ENCODE measurements at regions not wholly inside any gene's neighbourhood (a gene's known extent, or its start where the extent isn't known, plus 50 kb on each side); places are given as distances from the start of the nearest gene placed in this dataset.

DNA sequence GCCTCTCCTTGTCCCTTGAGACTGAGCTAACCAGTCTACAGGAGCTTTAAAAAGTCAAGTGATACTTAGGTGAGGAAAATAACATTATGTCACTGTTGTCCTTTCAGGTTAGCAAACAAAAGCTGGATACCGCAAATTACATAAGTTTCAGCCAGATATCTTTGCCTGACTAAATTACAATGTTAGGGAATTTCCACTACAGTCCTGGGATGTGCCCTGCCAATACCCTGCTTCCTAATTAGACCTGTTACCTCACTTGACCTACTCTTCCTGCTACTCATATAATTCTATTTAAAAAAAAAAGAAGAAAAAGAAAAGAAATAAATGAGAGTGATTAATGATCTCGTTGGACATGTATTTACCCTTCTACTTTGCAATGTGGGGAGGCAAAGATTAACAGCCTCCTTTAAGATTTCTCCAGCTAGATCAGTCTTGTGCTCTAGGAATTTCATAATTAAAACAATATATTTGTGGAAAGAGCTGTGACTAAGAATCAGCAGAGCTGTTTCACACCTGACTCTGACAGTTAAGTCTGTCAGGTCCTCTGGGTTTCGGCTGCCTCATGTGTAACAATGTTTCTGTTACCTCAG is 318.9 kb downstream of the HDGFL1 start:
- no peak for DNase-seq

GRCh38 chr6:22891934-22892333 is 322.6 kb downstream of the HDGFL1 start:
- no peak for DNase-seq

DNA sequence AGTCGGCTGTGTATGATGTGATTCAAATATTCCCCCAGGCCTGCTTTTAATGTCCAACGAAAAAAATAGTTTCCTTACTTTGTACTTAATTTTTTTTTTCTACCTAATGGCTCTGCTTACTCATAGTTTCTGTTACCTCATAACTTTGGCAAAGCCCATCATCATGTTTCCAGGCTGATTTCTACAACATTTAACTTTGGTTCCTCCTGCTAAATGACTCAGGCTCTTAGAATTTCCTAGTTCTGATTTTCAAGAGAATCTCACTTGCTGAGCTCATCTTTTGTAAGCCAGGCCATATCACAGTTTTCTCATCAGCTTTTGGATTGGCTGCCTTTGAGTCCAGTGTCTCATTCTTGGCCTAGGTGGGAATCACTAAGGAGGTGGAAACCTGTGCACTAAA is 323.1 kb downstream of the HDGFL1 start:
- DNase-seq, result no peak

DNA sequence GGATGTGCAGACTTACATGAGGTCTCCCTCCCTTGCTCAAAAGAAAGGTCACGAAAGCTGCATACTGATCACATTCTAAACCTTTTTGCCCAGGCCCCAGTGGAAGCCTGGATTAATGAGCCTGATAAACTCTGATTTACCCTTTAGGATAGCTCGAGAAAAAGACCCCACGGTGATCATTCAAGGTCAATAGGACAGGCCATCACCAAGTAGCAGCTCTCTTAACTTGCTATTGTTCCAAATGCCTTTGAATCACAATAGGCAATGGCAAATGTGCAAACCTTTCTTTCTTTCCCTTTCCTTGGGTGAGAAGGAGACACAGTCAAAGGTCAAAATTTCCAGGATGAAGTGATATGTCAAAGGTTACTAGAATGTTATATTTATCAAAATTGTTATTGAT is 327.3 kb downstream of the HDGFL1 start:
- DNase-seq, result no peak

DNA sequence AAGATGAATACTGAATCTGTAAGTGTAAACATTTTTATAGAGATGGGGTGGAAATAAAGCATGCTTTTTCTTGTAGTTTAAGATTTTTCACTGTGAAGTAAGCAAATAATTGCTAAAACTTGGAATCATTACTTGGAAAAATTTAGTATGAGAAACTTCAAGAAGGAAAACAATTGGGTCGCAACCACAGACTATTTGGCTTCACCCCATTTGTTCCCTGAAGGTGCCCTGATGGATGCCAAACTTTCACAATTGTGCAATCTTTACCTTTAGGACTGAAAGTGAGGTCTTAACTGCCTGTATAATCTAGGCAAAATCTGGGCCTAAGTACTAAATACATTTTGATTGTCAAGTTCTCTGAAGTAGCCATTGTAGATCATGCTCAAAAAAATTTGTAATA is 330.1 kb downstream of the HDGFL1 start:
- no peak for DNase-seq

- no peak for DNase-seq
These were observed 334.5 kb downstream of the HDGFL1 start for GRCh38 chr6:22903826-22904225.

- peak; percentile 35 for DNase-seq
These were observed 335.1 kb downstream of the HDGFL1 start for GRCh38 chr6:22904431-22904830.

GRCh38 chr6:22906091-22906549 is 336.8 kb downstream of the HDGFL1 start:
- DNase-seq, result no peak

- no peak for DNase-seq
These were observed 337.7 kb downstream of the HDGFL1 start for GRCh38 chr6:22907085-22907484.

DNA sequence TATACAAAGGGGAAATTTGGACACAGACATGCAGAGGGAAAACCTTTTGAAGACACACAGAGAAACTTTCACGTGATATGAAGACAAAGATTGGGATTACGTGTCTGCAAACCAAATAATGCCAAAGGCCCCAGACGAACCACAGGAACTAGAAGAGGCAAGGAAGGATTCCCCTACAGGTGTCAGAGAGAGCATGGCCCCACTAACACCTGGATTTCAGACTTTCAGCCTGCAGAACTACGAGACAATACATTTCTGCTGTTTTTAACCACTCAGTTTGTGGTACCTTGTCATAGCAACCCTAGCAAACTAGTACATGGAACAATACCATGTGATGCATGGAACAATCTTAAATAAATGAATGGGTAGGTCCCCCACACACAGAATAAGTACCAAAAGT is 341.0 kb downstream of the HDGFL1 start:
- DNase-seq, result no peak

- no peak for DNase-seq
These were observed 344.2 kb downstream of the HDGFL1 start for GRCh38 chr6:22913612-22914011.

DNA sequence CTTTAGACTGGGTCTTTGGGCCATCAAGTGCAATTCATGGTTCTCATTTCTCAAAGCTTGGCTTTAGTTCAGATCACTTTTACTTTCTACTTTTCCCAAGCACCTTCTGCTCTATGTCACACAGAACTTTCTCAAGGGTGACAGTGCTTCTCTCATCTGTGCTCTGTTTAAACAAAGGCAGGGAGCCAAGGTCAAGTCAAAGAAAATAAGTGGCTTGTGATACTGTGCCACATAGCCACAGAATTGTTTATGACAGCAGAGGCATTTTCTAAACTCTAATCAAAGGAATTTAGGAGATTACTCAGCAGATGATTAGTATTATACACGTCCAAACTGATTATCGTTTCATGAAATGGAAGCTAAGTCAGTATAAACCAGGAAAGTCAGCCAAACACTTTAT is 348.0 kb downstream of the HDGFL1 start:
- no peak for DNase-seq

GRCh38 chr6:22921828-22922227 is 352.5 kb downstream of the HDGFL1 start:
- no peak for DNase-seq

- DNase-seq, result no peak
These were observed 356.0 kb downstream of the HDGFL1 start for GRCh38 chr6:22925304-22925835.

DNA sequence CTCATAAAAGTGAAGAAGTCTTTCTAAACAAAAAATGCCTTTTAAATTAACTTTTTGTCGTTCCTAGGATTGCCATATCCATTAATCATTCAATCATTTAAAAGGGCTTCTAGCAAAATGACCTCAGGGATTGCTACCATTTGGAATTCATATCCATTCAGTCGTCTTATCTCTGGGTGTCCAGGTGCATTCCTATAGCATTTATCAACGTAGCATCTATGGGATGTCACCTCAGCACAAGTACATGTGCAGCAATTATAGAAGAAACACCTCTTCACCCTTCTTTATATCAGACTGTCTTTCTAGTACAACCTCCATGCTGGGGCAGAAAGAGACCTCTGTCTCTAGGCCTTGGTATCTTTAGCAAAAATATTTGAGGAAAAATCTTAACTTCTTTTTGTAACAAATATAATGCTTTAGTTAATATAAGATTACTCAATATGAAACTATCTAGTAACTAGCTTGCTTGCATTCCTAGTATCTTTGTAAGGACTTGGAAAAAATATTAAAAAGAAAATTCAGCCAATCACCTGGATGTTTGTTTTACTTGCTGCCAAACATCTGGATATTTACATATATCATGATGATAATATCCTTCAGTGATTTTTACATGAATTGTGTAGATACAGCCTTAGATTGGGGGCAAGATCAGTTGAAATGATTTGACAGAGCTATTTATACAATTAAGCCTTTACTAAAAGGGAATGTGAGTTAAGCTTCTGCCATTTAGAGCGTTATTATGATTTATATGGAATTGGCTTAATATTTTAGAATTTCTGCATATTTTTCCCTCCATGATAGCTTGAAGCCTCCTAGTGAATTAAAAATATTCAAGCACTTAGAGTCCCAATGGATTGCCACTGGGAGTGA is 356.8 kb downstream of the HDGFL1 start:
- no peak for DNase-seq

DNA sequence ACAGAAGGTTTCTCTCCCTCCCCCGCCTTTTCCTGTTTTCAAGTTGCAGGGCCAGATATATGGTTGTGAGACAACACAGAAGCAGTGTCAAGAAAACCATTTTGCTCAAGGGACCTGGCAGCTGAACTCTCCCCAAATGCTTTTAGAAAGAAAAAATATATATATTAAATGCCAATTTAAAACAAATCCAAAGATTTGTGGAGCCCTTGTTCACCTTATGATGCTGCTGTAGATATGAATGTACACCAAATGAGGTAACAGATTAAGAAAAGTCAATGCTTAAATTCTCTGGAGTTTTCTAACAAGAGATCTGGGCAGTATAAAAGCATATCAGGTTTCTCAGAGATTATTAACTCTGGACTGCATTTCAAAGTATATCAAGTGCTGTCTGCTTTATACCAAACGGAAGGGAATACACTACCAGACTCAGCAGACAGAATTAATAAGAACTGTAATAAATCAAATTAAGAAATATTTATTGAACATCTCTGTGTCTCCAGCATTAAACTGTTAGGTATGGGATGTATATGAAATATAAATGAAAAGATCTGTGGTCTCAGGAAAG is 357.5 kb downstream of the HDGFL1 start:
- DNase-seq, result no peak

GRCh38 chr6:22928775-22929174 is 359.4 kb downstream of the HDGFL1 start:
- DNase-seq, result no peak

DNA sequence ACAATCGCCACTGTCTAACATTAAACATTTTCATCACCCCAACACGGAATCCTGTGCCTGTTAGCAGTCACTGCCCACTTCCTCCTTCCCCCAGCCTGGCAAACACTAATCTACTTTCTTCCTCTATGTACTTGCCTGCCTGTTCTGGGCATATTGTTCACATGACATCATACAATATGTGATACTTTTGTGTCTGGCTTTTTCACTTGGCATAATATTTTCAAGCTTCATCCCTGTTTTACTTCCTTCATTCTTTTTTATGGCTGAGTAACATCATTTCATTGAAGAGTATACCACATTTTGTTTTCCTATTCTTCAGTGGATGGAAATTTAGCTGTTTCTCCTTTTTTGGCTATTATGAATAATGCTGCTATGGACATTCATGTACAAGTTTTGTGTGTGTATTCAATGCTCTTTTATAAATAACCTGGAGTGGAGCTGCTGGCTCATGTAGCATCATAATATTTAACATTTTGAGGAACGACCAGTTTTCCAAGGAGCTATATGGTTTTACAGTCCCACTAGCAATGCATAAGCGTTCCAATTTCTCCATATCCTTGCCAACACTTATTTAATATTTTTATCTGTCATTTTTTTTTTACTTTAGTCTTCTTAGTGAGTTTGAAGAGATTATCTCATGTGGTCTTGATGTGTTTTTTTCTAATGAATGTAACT is 360.1 kb downstream of the HDGFL1 start:
- no peak for DNase-seq

DNA sequence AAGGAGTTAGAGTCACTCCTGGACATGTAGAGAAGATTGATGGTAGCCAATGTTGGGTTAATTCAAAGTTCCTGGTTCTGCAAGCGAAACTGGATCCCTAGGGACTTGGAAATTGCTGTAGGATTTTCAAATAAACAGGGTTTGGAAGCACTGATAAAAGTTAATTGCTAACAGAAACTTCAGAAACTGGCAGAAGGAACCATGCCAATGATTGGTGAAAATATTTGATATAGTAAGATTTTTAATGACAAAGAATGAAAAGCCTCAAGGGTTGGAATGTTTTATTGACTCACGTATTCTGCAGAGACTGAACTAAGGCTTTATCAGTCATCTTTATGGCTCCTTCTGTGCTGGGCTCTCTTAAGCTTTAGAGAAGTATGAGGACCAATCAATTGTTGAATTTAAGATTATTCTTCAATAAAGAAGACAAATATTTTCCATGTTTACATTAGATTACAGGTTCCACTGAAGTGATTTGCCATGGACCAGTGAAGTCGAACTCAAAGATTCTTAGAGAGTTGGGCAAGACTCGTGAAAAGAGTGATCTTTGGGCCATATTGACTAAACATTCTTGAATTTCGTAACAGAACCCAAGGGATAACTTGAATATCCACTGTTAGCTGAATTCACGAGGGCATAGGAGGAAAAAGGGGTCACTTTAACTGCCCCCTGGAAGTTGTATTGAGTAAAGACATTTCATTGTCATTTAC is 371.4 kb downstream of the HDGFL1 start:
- no peak for DNase-seq

DNA sequence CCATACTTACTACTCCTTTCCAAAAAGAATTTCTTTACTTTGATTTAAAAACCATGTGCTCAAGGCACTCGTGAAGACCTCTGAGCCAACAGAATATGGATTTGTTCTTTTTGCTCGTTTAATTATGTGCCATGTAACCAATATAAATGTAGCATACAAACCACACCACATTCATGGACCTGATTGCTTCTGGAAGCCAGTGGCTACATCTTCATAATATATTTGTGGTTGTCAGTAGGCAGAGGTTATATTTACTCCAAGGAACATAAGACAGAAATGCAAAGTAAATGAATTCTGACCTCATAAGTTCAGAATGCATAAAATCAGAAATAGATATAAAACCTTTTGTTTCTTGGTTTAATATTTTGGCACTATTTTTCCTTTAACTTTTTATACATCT is 373.0 kb downstream of the HDGFL1 start:
- no peak for DNase-seq

DNA sequence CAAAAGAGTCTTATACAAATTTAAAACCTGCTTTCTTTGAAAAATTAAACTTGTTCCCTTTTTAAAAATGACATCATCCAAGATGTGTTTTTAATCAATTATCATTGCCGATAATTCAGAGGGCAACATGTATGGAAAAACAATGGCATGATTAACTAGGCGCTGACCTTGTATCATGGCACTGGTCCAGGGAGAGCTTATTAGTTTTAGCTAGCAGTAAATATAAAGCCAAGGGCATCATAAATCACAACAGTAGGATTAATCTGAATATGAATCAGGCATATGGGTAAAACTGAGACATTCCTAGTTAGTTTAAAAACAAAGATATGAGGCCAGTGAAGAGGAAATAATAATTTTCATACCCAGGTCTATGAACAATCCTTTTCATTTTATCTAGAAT is 374.0 kb downstream of the HDGFL1 start:
- DNase-seq, result no peak

- DNase-seq, result no peak
These were observed 380.6 kb downstream of the HDGFL1 start for GRCh38 chr6:22949967-22950366.

DNA sequence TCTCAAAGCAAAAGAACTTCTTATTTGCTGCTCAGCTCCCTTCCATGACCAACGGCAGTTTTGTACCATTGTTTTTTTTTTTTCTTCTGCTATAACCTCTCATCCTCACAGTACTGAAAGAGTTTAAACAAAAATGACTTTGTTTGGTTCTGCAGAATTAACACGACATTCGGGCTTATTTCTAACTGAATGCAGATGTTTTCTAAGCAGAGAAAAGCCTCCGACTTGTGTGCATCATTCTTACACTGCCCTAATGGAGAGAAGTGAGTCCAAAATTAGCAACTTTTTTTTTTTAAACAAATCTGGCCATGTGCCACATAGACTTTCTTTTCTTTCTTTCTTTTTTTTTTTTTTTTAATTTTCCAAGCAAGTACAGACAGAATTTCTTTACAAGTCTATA is 382.7 kb downstream of the HDGFL1 start:
- no peak for DNase-seq
